GM21526 (cell line): ENCODE measurements at regions not wholly inside any gene's neighbourhood (a gene's known extent, or its start where the extent isn't known, plus 50 kb on each side); places are given as distances from the start of the nearest gene placed in this dataset.
A peak's percentile ranks its signal among the peaks of the same experiment; 100 is the strongest.

ENCODE experiments used
- ATAC-seq: cut with Tn5 transposase; IDR thresholded peaks from one replicate; pipeline ENCODE4 v1.9.1; 2021; ENCODE audit warnings: moderate library complexity; ENCODE audit not compliant: unreplicated experiment, low FRiP score

- peak; percentile 100 for ATAC-seq
These were observed 100.7 kb downstream of the ASB7 start for GRCh38 chr15:100703032-100703578.

- ATAC-seq, result no peak
These were observed 101.3 kb downstream of the ASB7 start for GRCh38 chr15:100703671-100704070.

GRCh38 chr15:100704281-100705055 is 102.1 kb downstream of the ASB7 start:
- ATAC-seq, result no peak

- no peak for ATAC-seq
These were observed 102.7 kb downstream of the ASB7 start for GRCh38 chr15:100705065-100705464.

GRCh38 chr15:100705841-100706240 is 103.5 kb downstream of the ASB7 start:
- ATAC-seq, result no peak

- ATAC-seq, result no peak
These were observed 104.8 kb downstream of the ASB7 start for GRCh38 chr15:100707229-100707628.

GRCh38 chr15:100708916-100709315 is 106.5 kb downstream of the ASB7 start:
- ATAC-seq, result no peak

- ATAC-seq, result no peak
These were observed 107.8 kb downstream of the ASB7 start for GRCh38 chr15:100710222-100710621.

GRCh38 chr15:100710744-100711515 is 108.5 kb downstream of the ASB7 start:
- ATAC-seq, result no peak

GRCh38 chr15:100711516-100712021 is 109.2 kb downstream of the ASB7 start:
- no peak for ATAC-seq

GRCh38 chr15:100712226-100712625 is 109.8 kb downstream of the ASB7 start:
- no peak for ATAC-seq

GRCh38 chr15:100713163-100713867 is 110.9 kb downstream of the ASB7 start:
- ATAC-seq, result no peak

GRCh38 chr15:100714034-100714748 is 111.8 kb downstream of the ASB7 start:
- ATAC-seq, result no peak

GRCh38 chr15:100714749-100715342 is 112.5 kb downstream of the ASB7 start:
- no peak for ATAC-seq

GRCh38 chr15:100715571-100716455 is 113.4 kb downstream of the ASB7 start:
- ATAC-seq, result no peak

GRCh38 chr15:100716456-100717085 is 114.2 kb downstream of the ASB7 start:
- ATAC-seq, result no peak

GRCh38 chr15:100717596-100717995 is 115.2 kb downstream of the ASB7 start:
- no peak for ATAC-seq
